IMR-90 (cell line): ENCODE measurements at regions not wholly inside any gene's neighbourhood (a gene's known extent, or its start where the extent isn't known, plus 50 kb on each side); places are given as distances from the start of the nearest gene placed in this dataset.

Experiments
- ATAC-seq: fragments of 200-7000 bp; cut with Tn5 transposase; 2 replicates; pipeline ENCODE4 v1.9.1; 2020; ENCODE audit warnings: low read depth, mild to moderate bottlenecking, moderate library complexity
- BruUV-seq: library from RNA; stranded (reverse); fragments of 400-500 nt; replicated peaks from 2 replicates; lab custom pipeline; 2021; lab: Mats Ljungman, UMichigan
- CTCF ChIA-PET: fragments of 300-600 bp; formaldehyde crosslinking; extraction: SDS; loops from one replicate; lab custom pipeline; 2021; ENCODE audit warnings: antibody characterized with exemption; lab: Yijun Ruan, JAX
- POLR2A ChIA-PET: fragments of 300-600 bp; sonication (Branson Sonifier 250); formaldehyde crosslinking; loops from one replicate; lab custom pipeline; 2022; ENCODE audit warnings: antibody characterized with exemption; ENCODE audit not compliant: unreplicated experiment; lab: Charles Lee
- DNase-seq: peaks from one replicate; pipeline ENCODE4 v3.0.0; 2013
- H2AFZ ChIP-seq: replicated peaks from 2 replicates; pipeline ENCODE3; 2013; ENCODE audit warnings: low read length, mild to moderate bottlenecking; ENCODE audit not compliant: poor library complexity
- H2AK5ac ChIP-seq: 2 replicates; pipeline ENCODE4 v1.6.1; 2013; ENCODE audit warnings: low read depth, low read length, inconsistent platforms
- H2AK9ac ChIP-seq: replicated peaks from 2 replicates; pipeline ENCODE3; 2013; ENCODE audit warnings: mild to moderate bottlenecking, low read depth, low read length, moderate library complexity; ENCODE audit not compliant: poor library complexity
- H2BK120ac ChIP-seq: 2 replicates; pipeline ENCODE4 v1.6.1; 2013; ENCODE audit warnings: low read depth, low read length, inconsistent platforms
- H2BK15ac ChIP-seq: 3 replicates; pipeline ENCODE4 v1.6.1; 2013; ENCODE audit warnings: low read depth, low read length, inconsistent platforms
- H2BK20ac ChIP-seq: 2 replicates; pipeline ENCODE4 v1.6.1; 2013; ENCODE audit warnings: low read depth, mild to moderate bottlenecking, inconsistent platforms, low read length, moderate library complexity
- H2BK5ac ChIP-seq: 2 replicates; pipeline ENCODE4 v1.6.1; 2013; ENCODE audit warnings: mild to moderate bottlenecking, low read depth, low read length, inconsistent platforms; ENCODE audit not compliant: poor library complexity, severe bottlenecking
- H3K14ac ChIP-seq: replicated peaks from 2 replicates; pipeline ENCODE4 v1.6.1; 2013; ENCODE audit warnings: low read depth, low read length, inconsistent platforms
- H3K18ac ChIP-seq: 2 replicates; pipeline ENCODE4 v1.6.1; 2013; ENCODE audit warnings: low read depth, low read length, control low read depth
- H3K23ac ChIP-seq: 2 replicates; pipeline ENCODE4 v1.6.1; 2013; ENCODE audit warnings: low read depth, low read length, inconsistent platforms
- H3K27ac ChIP-seq: 2 replicates; pipeline ENCODE4 v1.5.1; 2013; ENCODE audit warnings: mild to moderate bottlenecking, control low read depth, low read length; ENCODE audit not compliant: insufficient read depth
- H3K27me3 ChIP-seq: 2 replicates; pipeline ENCODE4 v1.6.1; 2013; ENCODE audit warnings: low read length; ENCODE audit not compliant: control insufficient read depth, insufficient read depth
- H3K36me3 ChIP-seq: 2 replicates; pipeline ENCODE4 v1.6.1; 2013; ENCODE audit warnings: low read length, mixed read lengths; ENCODE audit not compliant: control insufficient read depth, insufficient read depth
- H3K4ac ChIP-seq: 2 replicates; pipeline ENCODE4 v1.6.1; 2013; ENCODE audit warnings: low read depth, low read length, inconsistent platforms
- H3K4me1 ChIP-seq: 2 replicates; pipeline ENCODE4 v1.6.1; 2013; ENCODE audit warnings: low read length, mixed read lengths; ENCODE audit not compliant: control insufficient read depth, insufficient read depth
- H3K4me2 ChIP-seq: 2 replicates; pipeline ENCODE4 v1.6.1; 2013; ENCODE audit warnings: low read depth, mild to moderate bottlenecking, control low read depth, low read length, moderate library complexity
- H3K4me3 ChIP-seq: 2 replicates; pipeline ENCODE4 v1.5.1; 2013; ENCODE audit warnings: low read depth, mild to moderate bottlenecking, control low read depth, low read length, moderate library complexity; ENCODE audit not compliant: insufficient read depth
- H3K56ac ChIP-seq: 2 replicates; pipeline ENCODE4 v1.6.1; 2013; ENCODE audit warnings: low read length, inconsistent platforms; ENCODE audit not compliant: insufficient read depth; ENCODE audit errors: extremely low read depth
- H3K79me1 ChIP-seq, 2 experiments: 2 replicates each; pipeline ENCODE4 v1.6.1; 2013; ENCODE audit warnings: low read length in 2 of 2, inconsistent platforms in 1 of 2, low read depth in 1 of 2
- H3K9ac ChIP-seq: 2 replicates; pipeline ENCODE4 v1.6.1; 2013; ENCODE audit warnings: low read depth, low read length, control low read depth
- H3K9me1 ChIP-seq: 2 replicates; pipeline ENCODE4 v1.6.1; 2013; ENCODE audit warnings: low read length, inconsistent platforms; ENCODE audit not compliant: insufficient read depth
- H3K9me3 ChIP-seq: 2 replicates; pipeline ENCODE4 v1.6.1; 2013; ENCODE audit warnings: low read length; ENCODE audit not compliant: control insufficient read depth, insufficient read depth
- H4K20me1 ChIP-seq: 2 replicates; pipeline ENCODE4 v1.6.1; 2013; ENCODE audit warnings: low read length, inconsistent platforms; ENCODE audit not compliant: insufficient read depth
- H4K5ac ChIP-seq: 2 replicates; pipeline ENCODE4 v1.6.1; 2013; ENCODE audit warnings: mild to moderate bottlenecking, low read depth, low read length, control low read depth
- H4K8ac ChIP-seq, 2 experiments: 2 replicates each; pipeline ENCODE4 v1.6.1; 2013; ENCODE audit warnings: low read depth in 2 of 2, low read length in 2 of 2, control low read depth in 1 of 2, inconsistent platforms in 1 of 2
- H4K91ac ChIP-seq: 2 replicates; pipeline ENCODE4 v1.6.1; 2013; ENCODE audit warnings: low read depth, low read length, inconsistent platforms; ENCODE audit not compliant: insufficient read depth
- BHLHE40 ChIP-seq: fragments of 150-350 bp; IDR thresholded peaks from 2 replicates; pipeline ENCODE4 v1.6.1; 2016; ENCODE audit warnings: mild to moderate bottlenecking, low read depth, low read length
- CEBPB ChIP-seq: IDR thresholded peaks from 2 replicates; pipeline ENCODE4 v1.6.1; 2012; ENCODE audit warnings: low read depth, low read length, improper control_type of control experiment
- CHD1 ChIP-seq: IDR thresholded peaks from 2 replicates; pipeline ENCODE4 v1.6.1; 2012; ENCODE audit warnings: low read depth, low read length, improper control_type of control experiment
- FOS ChIP-seq: fragments of 150-350 bp; IDR thresholded peaks from 2 replicates; pipeline ENCODE4 v1.6.1; 2016; ENCODE audit warnings: low read depth, low read length
- MAFK ChIP-seq: IDR thresholded peaks from 2 replicates; pipeline ENCODE4 v1.6.1; 2012; ENCODE audit warnings: low read depth, low read length, improper control_type of control experiment
- MAZ ChIP-seq: IDR thresholded peaks from 2 replicates; pipeline ENCODE4 v1.6.1; 2012; ENCODE audit warnings: low read depth, mild to moderate bottlenecking, low read length, improper control_type of control experiment, moderate library complexity, borderline replicate concordance
- NFE2L2 ChIP-seq: fragments of 150-350 bp; IDR thresholded peaks from 2 replicates; pipeline ENCODE4 v1.6.1; 2016; ENCODE audit warnings: low read depth, mild to moderate bottlenecking, low read length
- POLR2A ChIP-seq: IDR thresholded peaks from 2 replicates; pipeline ENCODE4 v1.6.1; 2012; ENCODE audit warnings: mild to moderate bottlenecking, low read depth, low read length
- RAD21 ChIP-seq: IDR thresholded peaks from 2 replicates; pipeline ENCODE4 v1.6.1; 2012; ENCODE audit warnings: low read length, improper control_type of control experiment
- RCOR1 ChIP-seq: IDR thresholded peaks from 2 replicates; pipeline ENCODE4 v1.6.1; 2012; ENCODE audit warnings: mild to moderate bottlenecking, low read length, improper control_type of control experiment; ENCODE audit not compliant: insufficient replicate concordance
- SMC3 ChIP-seq: fragments of 150-350 bp; IDR thresholded peaks from 2 replicates; pipeline ENCODE4 v1.6.1; 2016; ENCODE audit warnings: low read depth, mild to moderate bottlenecking, antibody characterized with exemption, low read length, moderate library complexity
- WGBS, 2 experiments: methylation state at CpG; one replicate each; pipeline versions ENCODE4 v1.1.5 to v1.1.7; 2013; ENCODE audit warnings: missing lambda C conversion rate in 2 of 2; ENCODE audit not compliant: insufficient read length in 1 of 2; ENCODE audit errors: extremely low coverage in 2 of 2; 5-methylcytosine and 5-hydroxymethylcytosine counted together
- dilution Hi-C: fragments of 300-500 bp; cut with HindIII; formaldehyde crosslinking; loops from one replicate; pipeline ENCODE4 v1.14.3; 2018; ENCODE audit warnings: low sequenced_read_pairs; ENCODE audit not compliant: unreplicated experiment
- in situ Hi-C: fragments of 300-500 bp; cut with MboI; formaldehyde crosslinking; loops from 3 replicates; pipeline ENCODE4 v1.14.3; 2019; ENCODE audit warnings: low sequenced_read_pairs, inconsistent platforms, mixed read lengths
- intact Hi-C: fragments of 100-400 bp; cut with micrococcal nuclease; formaldehyde crosslinking; loops from 2 replicates; pipeline ENCODE4 v1.10.0; 2022
- TF ChIP-seq, protein P1 (sequence below): fragments of 150-350 bp; IDR thresholded peaks from 2 replicates; pipeline ENCODE4 v1.6.1; 2016; ENCODE audit warnings: low read depth, mild to moderate bottlenecking, low read length, moderate library complexity, borderline replicate concordance
- TF ChIP-seq, protein P2 (sequence below): fragments of 150-350 bp; IDR thresholded peaks from 2 replicates; pipeline ENCODE4 v1.6.1; 2017; ENCODE audit warnings: mild to moderate bottlenecking, antibody characterized with exemption, low read length, low read depth

DNA sequence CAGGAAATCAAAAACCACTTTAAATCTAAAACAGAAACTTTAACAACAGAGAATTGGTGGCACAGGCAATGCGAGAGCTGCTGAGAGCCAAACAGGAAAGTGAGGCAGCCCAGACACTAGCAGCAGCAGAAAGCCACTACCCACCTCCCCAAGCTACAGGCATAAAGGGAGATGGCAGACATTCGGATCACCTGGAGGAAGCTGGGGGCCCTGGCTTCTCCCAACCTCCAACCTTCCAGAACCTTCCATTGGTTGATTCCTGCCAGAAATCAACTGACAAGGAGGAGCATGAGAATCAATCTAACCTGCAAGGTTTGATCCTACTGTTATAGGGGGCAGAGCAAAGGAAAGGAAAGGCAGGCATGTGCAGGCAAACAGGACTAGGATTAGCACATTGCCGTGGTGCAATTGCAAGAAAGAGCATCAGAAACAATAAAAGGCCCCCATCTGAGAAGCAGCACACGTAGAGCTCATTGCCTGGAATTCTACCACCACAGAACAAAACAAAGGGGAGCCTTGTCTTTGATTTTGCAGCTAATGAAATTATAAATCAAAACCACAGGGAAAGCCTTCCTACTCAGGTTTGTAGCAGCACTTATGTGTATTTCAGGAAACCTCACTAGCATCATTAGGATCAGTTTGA lies 427.3 kb upstream of the RASGEF1B start:
- Histone ChIP-seq H4K5ac (no peak overlapping the region), H3K4ac (no peak overlapping the region), H3K18ac (no peak overlapping the region), H3K23ac (no peak overlapping the region), H3K9ac (no peak overlapping the region), H2AK5ac (no peak overlapping the region), H3K4me1 (no peaks in the 10 kb centered on the region), H2AK9ac (no peak overlapping the region), H2BK15ac (no peak overlapping the region), H2BK5ac (no peak overlapping the region), H3K36me3 (no peaks in the 10 kb centered on the region), H3K4me2 (no peak overlapping the region), H2BK20ac (no peak overlapping the region), H3K79me1 (no peaks in the 10 kb centered on the region), H4K20me1 (no peaks in the 10 kb centered on the region), H3K27ac (no peak overlapping the region), H4K91ac (no peak overlapping the region), H3K4me3 (no peak overlapping the region), H2AFZ (no peak overlapping the region), H2BK120ac (no peak overlapping the region), H3K27me3 (no peaks in the 10 kb centered on the region), H3K9me3 (no peaks in the 10 kb centered on the region), H4K8ac (no peak overlapping the region), H3K9me1 (no peaks in the 10 kb centered on the region), H3K56ac (no peak overlapping the region), H3K14ac (no peak overlapping the region)
- POLR2A ChIA-PET, result no interaction called here
- no TSS peak for BruUV-seq
- CTCF ChIA-PET, result no interaction called here
- in situ Hi-C loops, result no loop called here
- WGBS, 2 experiments, result 20% methylated on average over 1 of the region's 4 CpGs; no CpG with 5 or more reads in 1 of the 2 experiments
- no peak for ATAC-seq
- DNase-seq, result no peak
- intact Hi-C loops, result no loop called here
- TF ChIP-seq SMC3 (no peak), BHLHE40 (no peak), MAFK (no peak), MAZ (no peak), RCOR1 (no peak), RAD21 (no peak), POLR2A (no peak), CHD1 (no peak), NFE2L2 (no peak), FOS (no peak), CEBPB (no peak)
- TF ChIP-seq, protein P1, sequence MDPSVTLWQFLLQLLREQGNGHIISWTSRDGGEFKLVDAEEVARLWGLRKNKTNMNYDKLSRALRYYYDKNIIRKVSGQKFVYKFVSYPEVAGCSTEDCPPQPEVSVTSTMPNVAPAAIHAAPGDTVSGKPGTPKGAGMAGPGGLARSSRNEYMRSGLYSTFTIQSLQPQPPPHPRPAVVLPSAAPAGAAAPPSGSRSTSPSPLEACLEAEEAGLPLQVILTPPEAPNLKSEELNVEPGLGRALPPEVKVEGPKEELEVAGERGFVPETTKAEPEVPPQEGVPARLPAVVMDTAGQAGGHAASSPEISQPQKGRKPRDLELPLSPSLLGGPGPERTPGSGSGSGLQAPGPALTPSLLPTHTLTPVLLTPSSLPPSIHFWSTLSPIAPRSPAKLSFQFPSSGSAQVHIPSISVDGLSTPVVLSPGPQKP, result no peak
- TF ChIP-seq, protein P2, sequence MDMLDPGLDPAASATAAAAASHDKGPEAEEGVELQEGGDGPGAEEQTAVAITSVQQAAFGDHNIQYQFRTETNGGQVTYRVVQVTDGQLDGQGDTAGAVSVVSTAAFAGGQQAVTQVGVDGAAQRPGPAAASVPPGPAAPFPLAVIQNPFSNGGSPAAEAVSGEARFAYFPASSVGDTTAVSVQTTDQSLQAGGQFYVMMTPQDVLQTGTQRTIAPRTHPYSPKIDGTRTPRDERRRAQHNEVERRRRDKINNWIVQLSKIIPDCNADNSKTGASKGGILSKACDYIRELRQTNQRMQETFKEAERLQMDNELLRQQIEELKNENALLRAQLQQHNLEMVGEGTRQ, result no peak
- dilution Hi-C loops, result no loop called here
